K562 (cell line): ENCODE measurements at regions not wholly inside any gene's neighbourhood (a gene's known extent, or its start where the extent isn't known, plus 50 kb on each side); places are given as distances from the start of the nearest gene placed in this dataset.
A peak's percentile ranks its signal among the peaks of the same experiment; 100 is the strongest.

ENCODE experiments used
- ATAC-seq: fragments of 200-7000 bp; cut with Tn5 transposase; 3 replicates; pipeline ENCODE4 v1.9.1; 2020; ENCODE audit warnings: moderate library complexity
- BruUV-seq: library from RNA; stranded (reverse); fragments of 400-500 nt; replicated peaks from 2 replicates; lab custom pipeline; 2021; lab: Mats Ljungman, UMichigan
- CTCF ChIA-PET: fragments of 300-600 bp; formaldehyde crosslinking; extraction: SDS; loops from one replicate; lab custom pipeline; 2021; ENCODE audit warnings: low intra/inter-chr PET ratio; lab: Yijun Ruan, JAX
- POLR2A ChIA-PET: fragments of 300-600, 350-650 bp; sonication (Branson Sonifier 250); formaldehyde crosslinking; extraction: SDS; loops from one replicate; lab custom pipeline; 2021; ENCODE audit warnings: antibody characterized with exemption, inconsistent platforms; lab: Yijun Ruan, JAX
- DNase-seq, 4 experiments: peaks; one replicate each; pipeline versions ENCODE4 v3.0.0 to v3.0.0-alpha.2; 2011 to 2018; ENCODE audit warnings: low spot score in 3 of 4, mixed read lengths in 3 of 4; ENCODE audit errors: extremely low read depth in 1 of 4
- FAIRE-seq: peaks from 2 replicates; lab custom pipeline; 2011; peaks lifted over from hg19 to GRCh38; lab: Jason Lieb, UNC
- H2AFZ ChIP-seq: 2 replicates; pipeline ENCODE4 v1.6.0; 2011; ENCODE audit warnings: low read depth, low read length, control low read depth, inconsistent platforms
- H3K27ac ChIP-seq: fragments of 200-600 bp; 3 replicates; pipeline ENCODE4 v1.8.0; 2011; ENCODE audit warnings: low read depth, mild to moderate bottlenecking, control low read depth, inconsistent platforms, low read length, moderate library complexity, mixed read lengths; ENCODE audit errors: extremely low read depth
- H3K27me3 ChIP-seq, 2 experiments: fragments of 300-600 bp in 1 of 2; 2 replicates in 1 of 2; 3 replicates in 1 of 2; pipeline versions ENCODE4 v1.6.0 to v1.8.0; 2011; ENCODE audit warnings: inconsistent platforms in 2 of 2, low read length in 2 of 2, mild to moderate bottlenecking in 1 of 2, mixed read lengths in 1 of 2, moderate library complexity in 1 of 2; ENCODE audit not compliant: control insufficient read depth in 2 of 2, insufficient read depth in 2 of 2
- H3K36me3 ChIP-seq: fragments of 300-600 bp; 3 replicates; pipeline ENCODE4 v1.8.0; 2011; ENCODE audit warnings: mild to moderate bottlenecking, low read length, inconsistent platforms; ENCODE audit not compliant: control insufficient read depth, insufficient read depth
- H3K4me1 ChIP-seq, 2 experiments: fragments of 200-600 bp in 1 of 2; replicated peaks in 1 of 2; 2 replicates in 1 of 2; 3 replicates in 1 of 2; pipeline versions ENCODE4 v1.5.1 to v1.8.0; 2011; ENCODE audit warnings: inconsistent platforms in 2 of 2, low read length in 2 of 2, mild to moderate bottlenecking in 1 of 2, mixed read lengths in 1 of 2, moderate library complexity in 1 of 2; ENCODE audit not compliant: control insufficient read depth in 2 of 2, insufficient read depth in 2 of 2
- H3K4me2 ChIP-seq: 2 replicates; pipeline ENCODE4 v1.6.1; 2011; ENCODE audit warnings: low read length, control low read depth, inconsistent platforms, mixed read lengths; ENCODE audit not compliant: insufficient read depth
- H3K4me3 ChIP-seq: fragments of 200-600 bp; sonication (generic), shearing (Covaris generic); 2 replicates; pipeline ENCODE4 v1.5.1; 2016; ENCODE audit warnings: control low read depth, inconsistent platforms
- H3K79me2 ChIP-seq: fragments of 200-600 bp; 3 replicates; pipeline ENCODE4 v1.8.0; 2011; ENCODE audit warnings: low read length, inconsistent platforms; ENCODE audit not compliant: control insufficient read depth, insufficient read depth
- H3K9ac ChIP-seq, 2 experiments: 2 replicates each; pipeline versions ENCODE4 v1.6.0 to v1.6.1; 2011; ENCODE audit warnings: low read depth in 2 of 2, low read length in 2 of 2, control low read depth in 1 of 2, inconsistent platforms in 1 of 2, mild to moderate bottlenecking in 1 of 2, mixed read lengths in 1 of 2; ENCODE audit not compliant: insufficient read depth in 1 of 2
- H3K9me1 ChIP-seq: one replicate; pipeline ENCODE4 v1.6.0; 2011; ENCODE audit warnings: inconsistent platforms, mild to moderate bottlenecking, low read length, moderate library complexity; ENCODE audit not compliant: control insufficient read depth, insufficient read depth
- H3K9me3 ChIP-seq: replicated peaks from 2 replicates; pipeline ENCODE4 v1.5.1; 2011; ENCODE audit warnings: low read depth, low read length, inconsistent platforms; ENCODE audit not compliant: control insufficient read depth, insufficient read depth
- H4K20me1 ChIP-seq: replicated peaks from 2 replicates; pipeline ENCODE4 v1.6.1; 2011; ENCODE audit warnings: low read length, inconsistent platforms, mixed read lengths; ENCODE audit not compliant: control insufficient read depth, insufficient read depth
- ARHGAP35 ChIP-seq: fragments of 450-650 bp; IDR thresholded peaks from 2 replicates; pipeline ENCODE4 v1.6.1; 2018; ENCODE audit not compliant: partially characterized antibody
- REST ChIP-seq, 2 experiments: fragments of 450-650 bp; formaldehyde crosslinking in 1 of 2; IDR thresholded peaks; 2 replicates each; pipeline versions ENCODE4 v1.4.0 to v1.6.1; 2014 to 2020; ENCODE audit warnings: mild to moderate bottlenecking in 2 of 2, borderline replicate concordance in 1 of 2, low read depth in 1 of 2
- SMC3 ChIP-seq: conservative IDR thresholded peaks from 2 replicates; pipeline ENCODE4 v1.6.1; 2011; ENCODE audit warnings: low read depth, low read length, improper control_type of control experiment; ENCODE audit not compliant: insufficient read depth
- ZNF143 ChIP-seq: sonication (generic); formaldehyde crosslinking; IDR thresholded peaks from 2 replicates; pipeline ENCODE4 v1.9.0; 2022; ENCODE audit warnings: mild to moderate bottlenecking, missing genetic modification reagents
- ZNF384 ChIP-seq: IDR thresholded peaks from 2 replicates; pipeline ENCODE4 v1.6.1; 2012; ENCODE audit warnings: low read depth, low read length, improper control_type of control experiment
- ZNF695 ChIP-seq: fragments of 450-650 bp; formaldehyde crosslinking; IDR thresholded peaks from 2 replicates; pipeline ENCODE4 v1.4.0; 2020; ENCODE audit warnings: mild to moderate bottlenecking, moderate library complexity
- ZSCAN29 ChIP-seq: fragments of 450-650 bp; IDR thresholded peaks from 2 replicates; pipeline ENCODE4 v1.6.1; 2017
- WGBS: fragments of 100-300 bp; shearing (Covaris generic); methylation state at CpG from one replicate; pipeline ENCODE4 v1.1.6; 2016; ENCODE audit warnings: low coverage, mixed read lengths; ENCODE audit not compliant: insufficient coverage; ENCODE audit errors: missing lambda C conversion rate; 5-methylcytosine and 5-hydroxymethylcytosine counted together
- in situ Hi-C: fragments of 300-500 bp; cut with MboI; formaldehyde crosslinking; loops from 4 replicates; pipeline ENCODE4 v1.15.0; 2018; ENCODE audit warnings: inconsistent platforms, mixed read lengths
- intact Hi-C: fragments of 100-400 bp; cut with micrococcal nuclease; formaldehyde crosslinking; loops from 2 replicates; pipeline ENCODE4 v1.14.2; 2022
- TF ChIP-seq, protein P1 (sequence below): fragments of 450-650 bp; IDR thresholded peaks from 2 replicates; pipeline ENCODE4 v1.6.1; 2016; ENCODE audit warnings: borderline replicate concordance

- ChIA-PET CTCF (no interaction called here), POLR2A (no interaction called here)
- Histone ChIP-seq H3K4me2 (no peak overlapping the region), H3K9ac (no peak overlapping the region), H3K4me3 (no peak overlapping the region), H3K9me1 (no peaks in the 10 kb centered on the region), H3K79me2 (no peaks in the 10 kb centered on the region), H3K9me3 (no peaks in the 10 kb centered on the region), H3K36me3 (no peaks in the 10 kb centered on the region), H4K20me1 (no peaks in the 10 kb centered on the region; the same call in 1 of the 2 replicates), H3K27ac (no peak overlapping the region), H3K27me3 (peaks cover 0 to 4% of the 10 kb centered on the region in 2 experiments; a peak in 2 of 5 replicates), H2AFZ (no peak overlapping the region), H3K4me1 (no peaks in the 10 kb centered on the region)
- under 1% methylated on average over 9 of the region's 9 CpGs for WGBS
- no TSS peak for BruUV-seq
- in situ Hi-C loops (no loop called here), intact Hi-C loops (no loop called here)
- no peak for DNase-seq
- peak; percentile 29; the same call in 2 of the 3 replicates for ATAC-seq
- FAIRE-seq = no peak
- TF ChIP-seq ZNF143 (CRISPR knock-in tag) (no peak), REST (IDR thresholded peaks at IDR 0.05; ENCODE audit: borderline replicate concordance) (no peak), REST (CRISPR knock-in tag; IDR thresholded peaks at IDR 0.05; ENCODE audit: low read depth) (no peak), SMC3 (no peak), ZNF695 (CRISPR knock-in tag) (no peak), ZNF384 (no peak), ARHGAP35 (no peak), ZSCAN29 (0 out of 2 replicates have a peak, but pooled peaks have one; percentile 41)
- TF ChIP-seq, protein P1, sequence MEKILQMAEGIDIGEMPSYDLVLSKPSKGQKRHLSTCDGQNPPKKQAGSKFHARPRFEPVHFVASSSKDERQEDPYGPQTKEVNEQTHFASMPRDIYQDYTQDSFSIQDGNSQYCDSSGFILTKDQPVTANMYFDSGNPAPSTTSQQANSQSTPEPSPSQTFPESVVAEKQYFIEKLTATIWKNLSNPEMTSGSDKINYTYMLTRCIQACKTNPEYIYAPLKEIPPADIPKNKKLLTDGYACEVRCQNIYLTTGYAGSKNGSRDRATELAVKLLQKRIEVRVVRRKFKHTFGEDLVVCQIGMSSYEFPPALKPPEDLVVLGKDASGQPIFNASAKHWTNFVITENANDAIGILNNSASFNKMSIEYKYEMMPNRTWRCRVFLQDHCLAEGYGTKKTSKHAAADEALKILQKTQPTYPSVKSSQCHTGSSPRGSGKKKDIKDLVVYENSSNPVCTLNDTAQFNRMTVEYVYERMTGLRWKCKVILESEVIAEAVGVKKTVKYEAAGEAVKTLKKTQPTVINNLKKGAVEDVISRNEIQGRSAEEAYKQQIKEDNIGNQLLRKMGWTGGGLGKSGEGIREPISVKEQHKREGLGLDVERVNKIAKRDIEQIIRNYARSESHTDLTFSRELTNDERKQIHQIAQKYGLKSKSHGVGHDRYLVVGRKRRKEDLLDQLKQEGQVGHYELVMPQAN = no peak
These were observed 55.1 kb downstream of the ID4 start for GRCh38 chr6:19892260-19892659.
